RWPE2 (cell line): ENCODE measurements at regions not wholly inside any gene's neighbourhood (a gene's known extent, or its start where the extent isn't known, plus 50 kb on each side); places are given as distances from the start of the nearest gene placed in this dataset.

Experiments
- ATAC-seq: fragments of 200-7000 bp; cut with Tn5 transposase; 3 replicates; pipeline ENCODE4 v1.9.1; 2021; ENCODE audit warnings: low read depth
- DNase-seq: peaks from one replicate; pipeline ENCODE4 v3.0.0-alpha.2; 2020; ENCODE audit warnings: low spot score
- H3K27ac ChIP-seq: fragments of 450-650 bp; 2 replicates; pipeline ENCODE4 v1.5.1; 2017; ENCODE audit warnings: mild to moderate bottlenecking; ENCODE audit not compliant: poor library complexity, severe bottlenecking
- H3K27me3 ChIP-seq: fragments of 250-450 bp; sonication (Bioruptor Pico); 2 replicates; pipeline ENCODE4 v1.5.1; 2021; ENCODE audit warnings: mild to moderate bottlenecking, moderate library complexity; ENCODE audit not compliant: insufficient read depth, poor library complexity, severe bottlenecking
- H3K36me3 ChIP-seq: fragments of 250-450 bp; sonication (Bioruptor Pico); 2 replicates; pipeline ENCODE4 v1.5.1; 2020; ENCODE audit warnings: low read depth, mild to moderate bottlenecking, moderate library complexity
- H3K4me1 ChIP-seq: fragments of 250-450 bp; sonication (Bioruptor Pico); 2 replicates; pipeline ENCODE4 v1.5.1; 2021; ENCODE audit warnings: mild to moderate bottlenecking, moderate library complexity; ENCODE audit not compliant: insufficient read depth, poor library complexity, severe bottlenecking
- H3K4me3 ChIP-seq: fragments of 250-450 bp; sonication (Bioruptor Pico); 2 replicates; pipeline ENCODE4 v1.5.1; 2021; ENCODE audit warnings: mild to moderate bottlenecking, moderate library complexity; ENCODE audit not compliant: severe bottlenecking
- H3K9me3 ChIP-seq: fragments of 250-450 bp; sonication (Bioruptor Pico); 2 replicates; pipeline ENCODE4 v1.5.1; 2021; ENCODE audit warnings: mild to moderate bottlenecking, moderate library complexity; ENCODE audit not compliant: severe bottlenecking
- CTCF ChIP-seq: fragments of 450-650 bp; IDR thresholded peaks from one replicate; pipeline ENCODE4 v1.5.1; 2017; ENCODE audit warnings: mild to moderate bottlenecking, moderate library complexity; ENCODE audit not compliant: poor library complexity, severe bottlenecking

- no peak for TF ChIP-seq CTCF
- no peak overlapping the region for H3K27ac ChIP-seq
- ATAC-seq (peak; percentile 78), DNase-seq (no peak)
- H3K27me3 ChIP-seq, result no peaks in the 10 kb centered on the region
- no peaks in the 10 kb centered on the region for H3K36me3 ChIP-seq
- H3K4me1 ChIP-seq, result peaks cover 32% of the 10 kb centered on the region
- H3K4me3 ChIP-seq, result no peak overlapping the region
- no peaks in the 10 kb centered on the region for H3K9me3 ChIP-seq
Observed at GRCh38 chr6:113697632-113698410, 159.3 kb upstream of the MARCKS start.

GRCh38 chr6:113699239-113699638 lies 157.9 kb upstream of the MARCKS start:
- Histone ChIP-seq H3K36me3 (no peaks in the 10 kb centered on the region), H3K27me3 (no peaks in the 10 kb centered on the region), H3K27ac (no peak overlapping the region), H3K9me3 (no peaks in the 10 kb centered on the region), H3K4me1 (peaks cover 24% of the 10 kb centered on the region), H3K4me3 (no peak overlapping the region)
- DNase-seq (no peak), ATAC-seq (no peak)
- TF ChIP-seq CTCF, result no peak

GRCh38 chr6:113701552-113702254 lies 155.4 kb upstream of the MARCKS start:
- Histone ChIP-seq H3K4me1 (peaks cover 17% of the 10 kb centered on the region), H3K9me3 (no peaks in the 10 kb centered on the region), H3K4me3 (no peak overlapping the region), H3K27me3 (no peaks in the 10 kb centered on the region), H3K27ac (no peak overlapping the region), H3K36me3 (no peaks in the 10 kb centered on the region)
- no peak for TF ChIP-seq CTCF
- no peak for ATAC-seq
- DNase-seq, result no peak

- no peaks in the 10 kb centered on the region for H3K36me3 ChIP-seq
- no peaks in the 10 kb centered on the region for H3K9me3 ChIP-seq
- no peak for TF ChIP-seq CTCF
- no peaks in the 10 kb centered on the region for H3K4me1 ChIP-seq
- H3K27me3 ChIP-seq, result no peaks in the 10 kb centered on the region
- H3K27ac ChIP-seq, result no peak overlapping the region
- ATAC-seq (no peak), DNase-seq (no peak)
- no peak overlapping the region for H3K4me3 ChIP-seq
Observed at GRCh38 chr6:113707194-113707593, 150.0 kb upstream of the MARCKS start.

- TF ChIP-seq CTCF, result no peak
- Histone ChIP-seq H3K27ac (no peak overlapping the region), H3K4me3 (no peak overlapping the region), H3K4me1 (no peaks in the 10 kb centered on the region), H3K27me3 (no peaks in the 10 kb centered on the region), H3K36me3 (no peaks in the 10 kb centered on the region), H3K9me3 (no peaks in the 10 kb centered on the region)
- DNase-seq, result no peak
- ATAC-seq, result no peak
Observed at GRCh38 chr6:113709936-113710509, 147.1 kb upstream of the MARCKS start.
